Spinal cord (tissue), 9 donors: ENCODE measurements at regions not wholly inside any gene's neighbourhood (a gene's known extent, or its start where the extent isn't known, plus 50 kb on each side); places are given as distances from the start of the nearest gene placed in this dataset.
A peak's percentile ranks its signal among the peaks of the same experiment; 100 is the strongest.
"Not testable (repeated sequence)": the region's sequence is repeated elsewhere in the genome, so short reads cannot be mapped to it uniquely, and the experiment has no call there.

ENCODE experiments used
- DNase-seq, 6 donors: peaks; one replicate each; pipeline versions ENCODE4 v3.0.0 to v3.0.0-alpha.2; 2013 to 2015; ENCODE audit warnings: low spot score in 6 of 6, low read depth in 4 of 6
- H3K27ac ChIP-seq: one replicate; pipeline ENCODE4 v1.5.1; 2013; ENCODE audit warnings: low read depth, low read length, control low read depth
- H3K27me3 ChIP-seq: one replicate; pipeline ENCODE4 v1.6.1; 2013; ENCODE audit warnings: low read length; ENCODE audit not compliant: control insufficient read depth, insufficient read depth
- H3K36me3 ChIP-seq: one replicate; pipeline ENCODE4 v1.6.1; 2013; ENCODE audit warnings: low read length; ENCODE audit not compliant: control insufficient read depth, insufficient read depth
- H3K4me1 ChIP-seq: one replicate; pipeline ENCODE4 v1.6.1; 2013; ENCODE audit warnings: low read length; ENCODE audit not compliant: control insufficient read depth, insufficient read depth
- H3K4me3 ChIP-seq: one replicate; pipeline ENCODE4 v1.5.1; 2013; ENCODE audit warnings: low read depth, low read length, control low read depth
- H3K9me3 ChIP-seq: one replicate; pipeline ENCODE4 v1.6.1; 2013; ENCODE audit warnings: low read length; ENCODE audit not compliant: control insufficient read depth, insufficient read depth
- WGBS: methylation state at CpG from one replicate; pipeline ENCODE4 v1.1.5; 2013; ENCODE audit warnings: missing lambda C conversion rate; ENCODE audit not compliant: insufficient coverage; 5-methylcytosine and 5-hydroxymethylcytosine counted together
- donor health status: healthy.

GRCh38 chr2:208718828-208719227 is 312.2 kb downstream of the PTH2R start:
- H3K27ac ChIP-seq, result no peak overlapping the region
- H3K27me3 ChIP-seq, result no peaks in the 10 kb centered on the region
- H3K4me1 ChIP-seq, result no peaks in the 10 kb centered on the region
- no peak for DNase-seq
- H3K9me3 ChIP-seq, result no peaks in the 10 kb centered on the region
- no peaks in the 10 kb centered on the region for H3K36me3 ChIP-seq
- no CpG with 5 or more reads among the region's 2 CpGs for WGBS
- no peak overlapping the region for H3K4me3 ChIP-seq

GRCh38 chr2:208722731-208723130 is 316.1 kb downstream of the PTH2R start:
- WGBS, result no CpG with 5 or more reads among the region's 1 CpG
- no peaks in the 10 kb centered on the region for H3K27me3 ChIP-seq
- H3K4me1 ChIP-seq, result no peaks in the 10 kb centered on the region
- no peak overlapping the region for H3K4me3 ChIP-seq
- H3K9me3 ChIP-seq, result no peaks in the 10 kb centered on the region
- no peaks in the 10 kb centered on the region for H3K36me3 ChIP-seq
- no peak for DNase-seq
- H3K27ac ChIP-seq, result no peak overlapping the region

- Histone ChIP-seq H3K27ac (no peak overlapping the region), H3K4me1 (no peaks in the 10 kb centered on the region), H3K9me3 (no peaks in the 10 kb centered on the region), H3K27me3 (no peaks in the 10 kb centered on the region), H3K4me3 (no peak overlapping the region), H3K36me3 (no peaks in the 10 kb centered on the region)
- DNase-seq, result peak in 1 of 6 donors; percentile 9
- WGBS, result 40% methylated on average over 1 of the region's 4 CpGs
Measured at GRCh38 chr2:208725280-208725679, 318.7 kb downstream of the PTH2R start.

- WGBS, result 100% methylated on average over 2 of the region's 3 CpGs
- Histone ChIP-seq H3K4me1 (no peaks in the 10 kb centered on the region), H3K27ac (no peak overlapping the region), H3K36me3 (no peaks in the 10 kb centered on the region), H3K27me3 (no peaks in the 10 kb centered on the region), H3K9me3 (no peaks in the 10 kb centered on the region), H3K4me3 (no peak overlapping the region)
- no peak for DNase-seq
Measured at GRCh38 chr2:208726242-208726641, 319.6 kb downstream of the PTH2R start.

GRCh38 chr2:208751663-208752415 is 345.2 kb downstream of the PTH2R start:
- not testable (repeated sequence) for H3K27me3 ChIP-seq, H3K4me3 ChIP-seq

GRCh38 chr2:208757364-208757763 is 350.8 kb downstream of the PTH2R start:
- Histone ChIP-seq H3K4me1 (no peaks in the 10 kb centered on the region), H3K27me3 (no peaks in the 10 kb centered on the region), H3K4me3 (no peak overlapping the region), H3K27ac (no peak overlapping the region), H3K36me3 (no peaks in the 10 kb centered on the region), H3K9me3 (no peaks in the 10 kb centered on the region)
- 33% methylated on average over 1 of the region's 1 CpG for WGBS
- DNase-seq, result peak in 4 of 6 donors; percentile 5 to 61 (median 12)

More at GRCh38 chr2:208751663-208752415, 345.2 kb downstream of the PTH2R start:
- H3K36me3 ChIP-seq, DNase-seq, H3K27ac ChIP-seq, H3K4me1 ChIP-seq, H3K9me3 ChIP-seq: not testable (repeated sequence)
- WGBS, result 93% methylated on average over 20 of the region's 21 CpGs

- not testable (repeated sequence) for H3K4me3 ChIP-seq, H3K9me3 ChIP-seq, H3K27ac ChIP-seq, H3K36me3 ChIP-seq, DNase-seq, H3K4me1 ChIP-seq, H3K27me3 ChIP-seq
- WGBS, result no CpG with 5 or more reads among the region's 2 CpGs
Measured at GRCh38 chr2:208773074-208773473, 366.5 kb downstream of the PTH2R start.

- no peaks in the 10 kb centered on the region for H3K27me3 ChIP-seq
- H3K27ac ChIP-seq, result no peak overlapping the region
- no peaks in the 10 kb centered on the region for H3K4me1 ChIP-seq
- no peaks in the 10 kb centered on the region for H3K9me3 ChIP-seq
- DNase-seq, result no peak
- H3K36me3 ChIP-seq, result no peaks in the 10 kb centered on the region
- WGBS, result no CpG with 5 or more reads among the region's 1 CpG
- no peak overlapping the region for H3K4me3 ChIP-seq
Measured at GRCh38 chr2:208781166-208781565, 374.6 kb downstream of the PTH2R start.

- Histone ChIP-seq H3K9me3 (no peaks in the 10 kb centered on the region), H3K36me3 (no peaks in the 10 kb centered on the region), H3K4me3 (no peak overlapping the region), H3K4me1 (no peaks in the 10 kb centered on the region), H3K27ac (no peak overlapping the region), H3K27me3 (no peaks in the 10 kb centered on the region)
- no peak for DNase-seq
- 63% methylated on average over 3 of the region's 6 CpGs for WGBS
Measured at GRCh38 chr2:208782097-208782496, 375.5 kb downstream of the PTH2R start.

GRCh38 chr2:208783184-208783583 is 376.6 kb downstream of the PTH2R start:
- Histone ChIP-seq H3K9me3 (no peaks in the 10 kb centered on the region), H3K27ac (no peak overlapping the region), H3K4me1 (no peaks in the 10 kb centered on the region), H3K36me3 (no peaks in the 10 kb centered on the region), H3K27me3 (no peaks in the 10 kb centered on the region), H3K4me3 (no peak overlapping the region)
- no peak for DNase-seq
